Left lobe of liver (tissue), 2 donors: ENCODE measurements at regions not wholly inside any gene's neighbourhood (a gene's known extent, or its start where the extent isn't known, plus 50 kb on each side); places are given as distances from the start of the nearest gene placed in this dataset.

Source experiments
- ATAC-seq: fragments of 200-7000 bp; cut with Tn5 transposase; one replicate; pipeline ENCODE4 v1.9.1; 2020; ENCODE audit warnings: mild to moderate bottlenecking, moderate library complexity
- DNase-seq: peaks from one replicate; pipeline ENCODE4 v3.0.0-alpha.2; 2020; ENCODE audit warnings: low spot score
- donor health status: DM: no; HTN: no; CAD: no; lungs with moderate emphysema.
- donor health status: DM: no; HTN: yes; CAD: no.

DNA sequence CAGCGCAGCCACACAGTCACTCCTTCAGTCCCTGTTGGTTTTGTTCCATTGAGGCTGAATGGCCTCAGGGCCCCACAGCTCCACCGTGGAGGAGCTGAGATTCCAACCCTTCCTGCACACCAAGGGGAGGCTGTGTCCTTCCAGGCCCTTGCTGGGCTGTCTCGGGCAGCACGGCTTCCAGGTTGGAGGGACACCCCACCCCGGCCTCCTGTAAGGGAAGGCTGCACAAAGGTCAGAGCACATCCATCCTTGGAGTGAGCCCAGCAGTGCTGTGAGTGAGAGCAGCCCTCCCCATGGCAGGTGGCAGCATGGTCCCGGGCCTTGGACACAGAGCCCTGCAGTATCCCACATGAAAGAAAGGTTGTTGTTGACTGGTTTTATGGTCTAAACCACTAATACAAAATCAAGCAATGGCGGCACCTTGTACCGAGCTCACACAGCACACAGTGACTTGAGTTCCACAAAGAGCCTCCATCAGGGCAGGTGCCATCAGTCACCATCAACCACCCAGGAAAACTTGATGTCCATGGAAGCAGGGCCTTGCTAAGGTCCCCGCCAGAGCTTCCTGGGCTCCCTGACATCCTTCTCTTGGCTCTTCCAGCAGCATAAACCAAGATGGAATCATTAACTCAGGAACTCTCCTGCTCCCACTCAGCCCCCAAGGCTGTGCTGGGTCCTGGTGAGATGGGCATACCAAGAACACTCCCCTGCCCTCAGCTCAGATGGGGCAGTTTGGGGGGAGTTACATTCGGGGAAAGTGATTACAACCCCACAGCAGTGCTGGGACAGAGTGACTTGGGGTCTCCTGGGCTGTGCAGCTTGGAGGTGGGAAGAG lies 1500.4 kb downstream of the TBC1D22A start:
- no peak for DNase-seq
- ATAC-seq = no peak

DNA sequence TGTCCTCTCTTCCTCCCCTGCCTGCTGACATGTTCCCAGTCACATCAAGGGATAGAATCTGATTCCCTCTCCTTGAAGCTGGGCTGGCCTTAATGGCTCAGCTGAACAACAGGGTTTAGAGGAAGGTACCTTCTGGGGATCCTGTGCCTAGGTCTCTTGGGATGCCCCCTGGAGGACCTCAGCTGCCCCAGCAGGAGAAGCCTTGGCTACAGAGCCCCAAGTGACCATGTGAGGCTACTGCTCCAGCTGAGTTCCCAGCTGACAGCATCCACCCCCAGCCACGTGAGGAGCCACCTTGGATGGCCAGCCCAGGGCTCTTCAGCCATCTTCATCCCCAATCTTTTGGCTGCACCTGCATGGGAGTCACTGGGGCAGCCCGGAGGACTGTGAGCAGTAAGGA lies 1499.3 kb downstream of the TBC1D22A start:
- no peak for DNase-seq

DNA sequence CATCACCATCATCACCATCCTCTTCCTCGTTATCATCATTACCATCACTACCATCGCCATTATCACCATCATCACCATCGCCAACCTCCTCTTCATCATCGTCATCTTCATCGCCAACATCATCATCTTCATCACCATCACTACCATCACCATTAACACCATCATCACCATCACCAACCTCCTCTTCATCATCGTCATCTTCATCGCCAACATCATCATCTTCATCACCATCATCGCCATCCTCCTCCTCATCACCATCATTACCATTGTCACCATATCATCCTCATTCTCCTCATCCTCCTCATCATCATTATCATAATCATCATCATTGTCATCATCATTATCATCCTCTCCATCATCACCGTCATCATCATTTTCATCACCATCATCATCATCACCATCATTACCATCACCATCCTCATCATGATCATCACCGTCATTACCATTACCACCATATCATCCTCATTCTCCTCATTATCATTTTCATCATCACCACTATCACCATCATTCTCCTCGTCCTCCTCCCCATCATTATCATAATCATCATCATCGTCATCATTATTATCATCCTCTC lies 1498.7 kb downstream of the TBC1D22A start:
- no peak for ATAC-seq
- DNase-seq = no peak

More for the DNA sequence above, 1499.3 kb downstream of the TBC1D22A start:
- ATAC-seq = no peak

GRCh38 chr22:48259991-48260670 lies 1497.7 kb downstream of the TBC1D22A start:
- DNase-seq (no peak), ATAC-seq (no peak)

GRCh38 chr22:48258811-48259210 lies 1496.4 kb downstream of the TBC1D22A start:
- no peak for DNase-seq
- no peak for ATAC-seq

GRCh38 chr22:48258064-48258701 lies 1495.7 kb downstream of the TBC1D22A start:
- DNase-seq = no peak

DNA sequence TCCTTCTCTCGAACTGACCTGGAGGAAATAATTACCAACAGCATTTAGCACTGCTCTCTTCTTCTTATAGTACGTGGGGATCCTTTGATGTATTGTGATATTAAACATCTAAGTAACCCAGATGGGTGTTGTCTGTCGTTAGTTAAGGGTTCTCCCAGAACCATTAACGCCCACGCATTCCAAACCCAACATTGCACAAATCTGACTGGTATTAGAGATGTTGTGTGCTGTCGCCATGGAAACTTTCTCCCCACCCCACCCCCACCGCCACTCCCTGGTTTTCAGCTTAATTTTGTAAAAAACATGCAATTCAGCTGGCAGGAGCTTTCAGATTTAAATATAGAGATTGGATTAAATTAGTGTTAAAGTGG lies 1495.2 kb downstream of the TBC1D22A start:
- no peak for ATAC-seq
- DNase-seq = no peak

More at GRCh38 chr22:48258064-48258701, 1495.7 kb downstream of the TBC1D22A start:
- ATAC-seq = no peak

- no peak for DNase-seq
Measured at GRCh38 chr22:48256776-48257684, 1494.6 kb downstream of the TBC1D22A start.

GRCh38 chr22:48256041-48256739 lies 1493.7 kb downstream of the TBC1D22A start:
- ATAC-seq (no peak), DNase-seq (no peak)

More at GRCh38 chr22:48256776-48257684, 1494.6 kb downstream of the TBC1D22A start:
- no peak for ATAC-seq

GRCh38 chr22:48254311-48254873 lies 1491.9 kb downstream of the TBC1D22A start:
- DNase-seq (no peak), ATAC-seq (no peak)

- ATAC-seq (no peak), DNase-seq (no peak)
Measured at GRCh38 chr22:48253573-48253972, 1491.1 kb downstream of the TBC1D22A start.

DNA sequence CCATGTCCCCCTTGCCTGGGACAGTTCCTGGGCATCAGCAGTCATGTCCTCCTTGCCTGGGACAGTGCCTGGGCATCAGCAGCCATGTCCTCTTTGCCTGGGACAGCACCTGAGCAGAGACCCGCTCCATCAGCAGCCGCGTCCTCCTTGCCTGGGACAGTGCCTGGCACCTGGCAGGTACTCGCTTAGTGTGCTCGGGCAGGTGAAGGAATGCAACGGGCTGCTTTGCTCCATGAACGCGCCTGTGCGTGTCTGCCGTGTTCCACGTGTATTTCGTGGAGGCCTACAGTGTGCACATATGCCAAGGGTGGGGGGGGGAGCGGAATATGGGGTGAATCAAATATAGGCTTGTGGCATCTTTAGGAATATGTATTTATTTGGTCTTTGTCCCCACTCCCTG lies 1490.7 kb downstream of the TBC1D22A start:
- ATAC-seq (no peak), DNase-seq (no peak)

DNA sequence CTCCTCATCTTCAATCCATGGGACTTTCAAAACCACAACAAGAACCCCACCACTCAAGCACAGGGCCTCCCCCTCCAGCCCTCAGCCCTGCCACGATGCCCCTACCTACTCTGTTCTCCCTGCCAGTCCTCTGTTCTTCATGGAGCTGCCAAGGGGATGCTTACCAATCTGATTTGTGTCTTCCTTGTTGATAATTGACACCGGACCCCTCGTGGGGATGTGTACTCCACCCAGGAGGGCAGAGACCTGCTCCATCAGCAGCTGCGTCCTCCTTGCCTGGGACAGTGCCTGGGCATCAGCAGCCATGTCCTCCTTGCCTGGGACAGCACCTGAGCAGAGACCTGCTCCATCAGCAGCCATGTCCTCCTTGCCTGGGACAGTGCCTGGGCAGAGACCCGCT lies 1489.2 kb downstream of the TBC1D22A start:
- DNase-seq (no peak), ATAC-seq (no peak)

- DNase-seq = no peak
- no peak for ATAC-seq
Measured at GRCh38 chr22:48250937-48251530, 1488.6 kb downstream of the TBC1D22A start.

DNA sequence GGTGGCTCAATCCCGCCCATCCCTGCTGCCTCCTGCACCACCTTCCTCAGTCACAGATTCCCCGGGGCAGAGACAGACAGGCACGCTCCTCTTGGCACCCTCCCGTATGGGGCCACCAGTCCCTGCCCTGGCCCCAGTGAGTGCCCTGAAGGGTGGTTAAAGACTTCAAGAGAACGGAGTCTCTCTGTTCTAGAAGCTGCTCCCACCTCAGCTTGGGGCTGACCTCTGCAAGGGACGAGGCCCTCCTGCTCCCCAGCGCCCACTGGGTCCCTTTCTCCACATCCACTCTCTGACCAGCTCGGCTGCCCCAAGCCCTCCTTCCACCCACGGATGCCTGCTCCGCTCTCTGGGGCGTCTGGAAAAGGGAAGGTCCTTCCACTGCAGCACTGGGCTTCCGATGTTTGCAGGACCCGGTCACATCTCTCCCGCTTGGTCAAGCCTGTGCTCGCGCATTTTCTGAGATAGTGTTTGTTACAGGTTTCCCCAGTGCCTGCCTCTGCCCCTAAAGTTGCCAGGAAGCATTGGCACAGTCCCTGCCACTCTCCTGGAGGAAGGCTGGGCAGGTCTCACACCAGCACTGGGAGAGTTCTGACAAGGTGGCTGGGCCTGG lies 1487.9 kb downstream of the TBC1D22A start:
- no peak for DNase-seq
- ATAC-seq = no peak

DNA sequence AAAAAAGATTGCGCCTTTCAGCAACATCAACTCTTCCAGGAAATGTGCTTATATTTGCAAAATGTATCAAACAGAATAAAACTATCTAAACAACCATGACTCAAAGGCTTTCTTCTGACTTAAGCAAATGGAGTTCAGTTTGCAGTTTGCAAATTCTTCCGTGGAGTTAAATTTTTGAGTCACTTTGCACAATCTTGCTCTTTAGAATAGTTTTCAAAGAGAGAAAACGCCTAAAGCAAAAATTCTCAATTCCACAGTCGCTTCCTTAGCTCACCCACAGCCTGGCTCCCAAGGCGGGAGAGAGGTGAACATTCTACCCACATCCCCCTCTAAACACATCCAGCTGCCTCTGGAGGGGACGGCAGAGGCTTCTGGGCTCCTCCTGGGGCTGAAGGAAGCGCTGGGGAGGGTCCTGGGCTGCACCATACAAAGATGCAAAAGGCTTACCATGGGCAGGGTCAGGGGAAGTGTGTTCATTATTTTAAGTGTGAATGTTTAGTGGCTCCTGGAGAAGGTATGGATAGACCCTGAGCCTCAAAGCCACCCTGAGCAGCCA lies 1487.3 kb downstream of the TBC1D22A start:
- DNase-seq = no peak
- no peak for ATAC-seq

GRCh38 chr22:48248901-48249455 lies 1486.5 kb downstream of the TBC1D22A start:
- ATAC-seq (no peak), DNase-seq (no peak)

DNA sequence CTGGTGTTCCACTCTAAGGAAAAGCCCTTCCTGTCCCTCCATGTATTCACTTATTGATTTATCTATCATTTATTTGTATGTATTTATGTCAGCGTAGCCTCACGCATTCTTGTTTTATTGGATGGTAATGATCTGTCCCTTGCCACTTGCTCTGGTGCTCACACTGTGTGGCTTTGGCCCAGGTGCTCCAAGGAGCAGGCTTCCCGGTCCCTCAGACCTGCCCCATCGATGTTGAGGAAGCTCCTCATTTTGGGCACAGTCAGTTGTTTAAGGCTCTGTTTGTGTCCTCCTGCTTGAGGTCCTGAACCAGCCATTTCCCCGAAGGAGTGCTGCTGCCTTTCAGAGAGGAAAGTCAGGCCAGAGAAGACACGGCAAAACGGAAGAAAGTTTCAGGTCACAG lies 1485.4 kb downstream of the TBC1D22A start:
- DNase-seq = no peak

More for the DNA sequence above, 1485.4 kb downstream of the TBC1D22A start:
- ATAC-seq = no peak
